Neural cell (in vitro differentiated cells): ENCODE measurements at regions not wholly inside any gene's neighbourhood (a gene's known extent, or its start where the extent isn't known, plus 50 kb on each side); places are given as distances from the start of the nearest gene placed in this dataset.

Experiments used
- CTCF ChIP-seq: fragments of 450-650 bp; IDR thresholded peaks from 2 replicates; pipeline ENCODE4 v1.5.1; 2014; ENCODE audit warnings: antibody characterized with exemption, mild to moderate bottlenecking, moderate library complexity; ENCODE audit not compliant: poor library complexity, severe bottlenecking
- EP300 ChIP-seq: fragments of 450-650 bp; conservative IDR thresholded peaks from 2 replicates; pipeline ENCODE4 v1.6.1; 2014; ENCODE audit warnings: antibody characterized with exemption, mild to moderate bottlenecking, moderate library complexity; ENCODE audit not compliant: poor library complexity, severe bottlenecking
- POLR2AphosphoS5 ChIP-seq: IDR thresholded peaks from 2 replicates; pipeline ENCODE4 v1.6.1; 2012
- REST ChIP-seq: IDR thresholded peaks from 2 replicates; pipeline ENCODE4 v1.6.1; 2012; ENCODE audit warnings: borderline replicate concordance
- TAF1 ChIP-seq: IDR thresholded peaks from 2 replicates; pipeline ENCODE4 v1.6.1; 2012; ENCODE audit warnings: low read depth

GRCh38 chr9:7305677-7306076, 493.9 kb downstream of the DMAC1 start:
- no peak for TF ChIP-seq POLR2AphosphoS5
- no peak for TF ChIP-seq CTCF
- TF ChIP-seq EP300: no peak
- TF ChIP-seq REST: no peak
- no peak for TF ChIP-seq TAF1
